Keratinocyte (primary cell): ENCODE measurements at regions not wholly inside any gene's neighbourhood (a gene's known extent, or its start where the extent isn't known, plus 50 kb on each side); places are given as distances from the start of the nearest gene placed in this dataset.

ENCODE experiments used
- DNase-seq: peaks from one replicate; pipeline ENCODE4 v3.0.0-alpha.2; 2011; ENCODE audit warnings: low read depth, missing footprints, low spot score
- FAIRE-seq: peaks from 2 replicates; lab custom pipeline; 2011; peaks lifted over from hg19 to GRCh38; lab: Jason Lieb, UNC
- H2AFZ ChIP-seq: 2 replicates; pipeline ENCODE4 v1.6.0; 2012; ENCODE audit warnings: low read length, control low read depth, inconsistent platforms; ENCODE audit not compliant: control insufficient read depth
- H3K27ac ChIP-seq: 2 replicates; pipeline ENCODE4 v1.5.1; 2011; ENCODE audit warnings: low read length; ENCODE audit not compliant: control insufficient read depth, insufficient read depth
- H3K27me3 ChIP-seq: 3 replicates; pipeline ENCODE4 v1.6.0; 2011; ENCODE audit warnings: low read length; ENCODE audit not compliant: control insufficient read depth, insufficient read depth; ENCODE audit errors: extremely low read depth
- H3K36me3 ChIP-seq, 2 experiments: 2 replicates in 1 of 2; 3 replicates in 1 of 2; pipeline ENCODE4 v1.5.1; 2011; ENCODE audit warnings: low read length in 2 of 2, mild to moderate bottlenecking in 1 of 2; ENCODE audit not compliant: control insufficient read depth in 2 of 2, insufficient read depth in 2 of 2; ENCODE audit errors: extremely low read depth in 1 of 2
- H3K4me1 ChIP-seq: 3 replicates; pipeline ENCODE4 v1.5.1; 2011; ENCODE audit warnings: low read length; ENCODE audit not compliant: control insufficient read depth, insufficient read depth; ENCODE audit errors: extremely low read depth
- H3K4me2 ChIP-seq: 3 replicates; pipeline ENCODE4 v1.6.0; 2011; ENCODE audit warnings: low read depth, low read length; ENCODE audit not compliant: control insufficient read depth, insufficient read depth; ENCODE audit errors: extremely low read depth
- H3K4me3 ChIP-seq, 3 experiments: fragments of 200-600 bp in 1 of 3; sonication (generic) in 1 of 3; 2 replicates in 2 of 3; 3 replicates in 1 of 3; pipeline ENCODE4 v1.5.1; 2011 to 2016; ENCODE audit warnings: low read length in 3 of 3, mild to moderate bottlenecking in 3 of 3, control low read depth in 2 of 3, inconsistent platforms in 1 of 3, low read depth in 1 of 3, mixed read lengths in 1 of 3, mixed run types in 1 of 3, moderate library complexity in 1 of 3; ENCODE audit not compliant: control insufficient read depth in 2 of 3, insufficient read depth in 2 of 3; ENCODE audit errors: extremely low read depth in 1 of 3
- H3K79me2 ChIP-seq: 2 replicates; pipeline ENCODE4 v1.6.0; 2012; ENCODE audit warnings: low read length; ENCODE audit not compliant: control insufficient read depth, insufficient read depth
- H3K9ac ChIP-seq: 3 replicates; pipeline ENCODE4 v1.6.0; 2011; ENCODE audit warnings: low read length; ENCODE audit not compliant: control insufficient read depth, insufficient read depth; ENCODE audit errors: extremely low read depth
- H3K9me1 ChIP-seq: 3 replicates; pipeline ENCODE4 v1.6.0; 2011; ENCODE audit warnings: low read length; ENCODE audit not compliant: control insufficient read depth, insufficient read depth; ENCODE audit errors: extremely low read depth
- H3K9me3 ChIP-seq: 2 replicates; pipeline ENCODE4 v1.5.1; 2012; ENCODE audit warnings: low read depth, low read length; ENCODE audit not compliant: control insufficient read depth
- H4K20me1 ChIP-seq: 3 replicates; pipeline ENCODE4 v1.6.0; 2011; ENCODE audit warnings: low read length; ENCODE audit not compliant: control insufficient read depth, insufficient read depth; ENCODE audit errors: extremely low read depth
- EZH2 ChIP-seq: IDR thresholded peaks from one replicate; pipeline ENCODE4 v1.6.1; 2012; ENCODE audit warnings: inconsistent platforms, mild to moderate bottlenecking, low read length, moderate library complexity
- dilution Hi-C: fragments of 300-500 bp; cut with MboI; formaldehyde crosslinking; loops from one replicate; pipeline ENCODE4 v1.7.0; 2020; ENCODE audit warnings: low sequenced_read_pairs; ENCODE audit not compliant: extremely low pct_ligation_motif_present
- TF ChIP-seq, protein P1 (sequence below), 3 experiments: IDR thresholded peaks in 1 of 3; conservative IDR thresholded peaks in 1 of 3; optimal IDR thresholded peaks in 1 of 3; 2 replicates in 2 of 3; 3 replicates in 1 of 3; pipeline versions ENCODE3 to v1.5.1; 2011; ENCODE audit warnings: low read length in 3 of 3, mild to moderate bottlenecking in 3 of 3, moderate library complexity in 2 of 3, control low read depth in 1 of 3, inconsistent platforms in 1 of 3; ENCODE audit not compliant: insufficient read depth in 2 of 3; ENCODE audit errors: extremely low read depth in 1 of 3

DNA sequence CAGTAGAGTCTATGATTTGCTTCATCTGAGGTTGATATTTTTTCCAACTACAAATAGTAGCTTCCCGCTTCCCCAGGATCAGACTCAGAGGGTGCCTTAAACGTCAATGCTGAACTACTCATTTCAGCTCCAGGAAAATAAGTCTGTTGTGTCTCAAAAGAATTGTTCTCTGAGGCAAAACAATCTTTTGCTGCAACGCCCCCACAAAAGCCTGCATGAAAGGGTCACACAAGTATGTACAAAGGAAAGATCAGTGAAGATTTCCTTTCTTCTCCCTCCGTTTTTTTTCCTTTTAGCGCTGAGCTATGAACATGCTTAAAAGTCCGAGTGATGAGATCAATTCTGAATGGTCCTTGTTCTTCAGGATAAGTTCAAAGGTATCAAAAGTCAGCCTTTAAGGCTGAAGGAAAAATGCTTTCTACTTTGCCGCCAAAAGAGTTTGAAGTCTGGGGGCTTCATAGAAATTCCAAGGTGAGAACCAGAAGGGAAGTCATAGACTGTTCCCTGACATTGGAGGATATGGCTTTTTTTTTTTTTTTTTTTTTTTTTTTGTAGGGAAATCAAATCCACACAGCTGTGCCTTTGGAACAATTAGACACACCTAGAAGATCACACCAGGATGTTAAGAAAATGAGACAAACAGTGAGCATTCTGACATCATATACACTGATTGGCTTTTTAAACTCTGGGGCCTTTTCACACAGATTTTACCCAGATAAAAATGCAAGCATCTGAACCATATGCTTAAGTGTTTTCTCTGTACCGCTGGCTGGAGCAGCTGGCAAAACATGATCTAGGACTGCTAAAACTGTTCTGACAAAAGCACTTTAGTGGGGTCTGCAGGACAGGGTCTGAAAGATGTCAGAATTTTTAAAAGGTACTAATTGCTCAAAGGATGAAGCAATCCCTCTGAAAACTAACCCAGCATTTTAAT is 329.3 kb downstream of the ENC1 start:
- Histone ChIP-seq H3K4me2 (no peak overlapping the region), H3K27me3 (no peaks in the 10 kb centered on the region), H3K4me3 (no peak overlapping the region), H4K20me1 (no peaks in the 10 kb centered on the region), H3K4me1 (peaks cover 24% of the 10 kb centered on the region), H3K9me1 (no peaks in the 10 kb centered on the region), H3K9me3 (no peaks in the 10 kb centered on the region), H3K9ac (no peak overlapping the region), H2AFZ (no peak overlapping the region), H3K36me3 (no peaks in the 10 kb centered on the region), H3K27ac (no peak overlapping the region), H3K79me2 (no peaks in the 10 kb centered on the region)
- TF ChIP-seq EZH2, result no peak
- TF ChIP-seq, protein P1, sequence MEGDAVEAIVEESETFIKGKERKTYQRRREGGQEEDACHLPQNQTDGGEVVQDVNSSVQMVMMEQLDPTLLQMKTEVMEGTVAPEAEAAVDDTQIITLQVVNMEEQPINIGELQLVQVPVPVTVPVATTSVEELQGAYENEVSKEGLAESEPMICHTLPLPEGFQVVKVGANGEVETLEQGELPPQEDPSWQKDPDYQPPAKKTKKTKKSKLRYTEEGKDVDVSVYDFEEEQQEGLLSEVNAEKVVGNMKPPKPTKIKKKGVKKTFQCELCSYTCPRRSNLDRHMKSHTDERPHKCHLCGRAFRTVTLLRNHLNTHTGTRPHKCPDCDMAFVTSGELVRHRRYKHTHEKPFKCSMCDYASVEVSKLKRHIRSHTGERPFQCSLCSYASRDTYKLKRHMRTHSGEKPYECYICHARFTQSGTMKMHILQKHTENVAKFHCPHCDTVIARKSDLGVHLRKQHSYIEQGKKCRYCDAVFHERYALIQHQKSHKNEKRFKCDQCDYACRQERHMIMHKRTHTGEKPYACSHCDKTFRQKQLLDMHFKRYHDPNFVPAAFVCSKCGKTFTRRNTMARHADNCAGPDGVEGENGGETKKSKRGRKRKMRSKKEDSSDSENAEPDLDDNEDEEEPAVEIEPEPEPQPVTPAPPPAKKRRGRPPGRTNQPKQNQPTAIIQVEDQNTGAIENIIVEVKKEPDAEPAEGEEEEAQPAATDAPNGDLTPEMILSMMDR (optimal IDR thresholded peaks at IDR 0.05 in 1 of 3, IDR thresholded peaks at IDR 0.05 in 1 of 3, conservative IDR thresholded peaks at IDR 0.05 in 1 of 3; ENCODE audit: extremely low read depth in 1 of 3, insufficient read depth in 2 of 3, low read length in 3 of 3), result no peak
- no peak for FAIRE-seq
- dilution Hi-C loops, result no loop called here
- DNase-seq, result no peak

DNA sequence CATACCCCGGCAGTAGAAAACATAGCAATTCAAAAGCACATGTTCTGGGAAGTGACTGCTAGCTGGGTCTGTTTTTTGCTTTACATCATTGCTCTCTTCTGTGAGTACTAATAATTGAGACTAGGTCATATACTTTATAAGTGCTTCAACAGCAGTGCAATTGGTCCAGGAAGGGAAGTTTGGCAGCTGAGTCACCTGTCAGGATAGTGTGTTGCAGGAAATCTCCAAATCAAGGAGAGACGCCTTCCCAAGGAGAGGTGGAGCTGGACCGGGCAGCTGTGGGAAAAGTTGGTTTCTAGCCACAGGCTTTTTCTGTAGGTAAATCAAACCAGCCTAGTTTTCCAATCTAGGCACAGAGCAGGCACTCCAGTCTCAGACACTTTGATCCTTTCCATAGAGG is 330.1 kb downstream of the ENC1 start:
- DNase-seq (no peak), FAIRE-seq (peak; percentile 87)
- H3K36me3 ChIP-seq, result no peaks in the 10 kb centered on the region
- H3K9me3 ChIP-seq, result no peaks in the 10 kb centered on the region
- no peak overlapping the region for H2AFZ ChIP-seq
- TF ChIP-seq, protein P1 (optimal IDR thresholded peaks at IDR 0.05 in 1 of 3, IDR thresholded peaks at IDR 0.05 in 1 of 3, conservative IDR thresholded peaks at IDR 0.05 in 1 of 3; ENCODE audit: extremely low read depth in 1 of 3, insufficient read depth in 2 of 3, low read length in 3 of 3), result no peak
- TF ChIP-seq EZH2, result no peak
- H3K4me3 ChIP-seq, result no peak overlapping the region
- H3K4me2 ChIP-seq, result no peak overlapping the region
- H3K9me1 ChIP-seq, result no peaks in the 10 kb centered on the region
- peaks cover 17% of the 10 kb centered on the region for H3K4me1 ChIP-seq
- no peak overlapping the region for H3K9ac ChIP-seq
- no peak overlapping the region for H3K27ac ChIP-seq
- H3K79me2 ChIP-seq, result no peaks in the 10 kb centered on the region
- dilution Hi-C loops, result no loop called here
- no peaks in the 10 kb centered on the region for H4K20me1 ChIP-seq
- H3K27me3 ChIP-seq, result no peaks in the 10 kb centered on the region
